SK-N-SH treated with all-trans-retinoic acid at 6 μM for 48 hours (cell line): ENCODE measurements at regions not wholly inside any gene's neighbourhood (a gene's known extent, or its start where the extent isn't known, plus 50 kb on each side); places are given as distances from the start of the nearest gene placed in this dataset.

Experiments used
- ATAC-seq: fragments of 200-7000 bp; cut with Tn5 transposase; 3 replicates; pipeline ENCODE4 v1.9.1; 2020; ENCODE audit warnings: mild to moderate bottlenecking, moderate library complexity
- ARNTL ChIP-seq: fragments of 450-650 bp; formaldehyde crosslinking; IDR thresholded peaks from 2 replicates; pipeline ENCODE4 v1.5.0; 2020; ENCODE audit warnings: low read depth, mild to moderate bottlenecking, moderate library complexity, borderline replicate concordance
- BACH2 ChIP-seq: fragments of 250-450 bp; sonication (Bioruptor Pico); IDR thresholded peaks from 2 replicates; pipeline ENCODE4 v1.9.0; 2021; ENCODE audit warnings: mild to moderate bottlenecking, borderline replicate concordance
- CREB5 ChIP-seq: fragments of 250-450 bp; sonication (Bioruptor Pico); IDR thresholded peaks from 2 replicates; pipeline ENCODE4 v1.5.1; 2020; ENCODE audit warnings: low read depth, mild to moderate bottlenecking, moderate library complexity
- CSDC2 ChIP-seq: fragments of 250-450 bp; sonication (Bioruptor Pico); IDR thresholded peaks from 2 replicates; pipeline ENCODE4 v1.5.0; 2020; ENCODE audit warnings: mild to moderate bottlenecking, moderate library complexity
- CSRNP3 ChIP-seq: fragments of 250-450 bp; sonication (Bioruptor Pico); IDR thresholded peaks from 2 replicates; pipeline ENCODE4 v1.5.1; 2021; ENCODE audit warnings: mild to moderate bottlenecking, moderate library complexity
- ESRRG ChIP-seq: fragments of 250-450 bp; sonication (Bioruptor Pico); IDR thresholded peaks from 2 replicates; pipeline ENCODE4 v1.6.1; 2021; ENCODE audit warnings: mild to moderate bottlenecking
- OSR1 ChIP-seq: fragments of 250-450 bp; sonication (Bioruptor Pico); IDR thresholded peaks from 2 replicates; pipeline ENCODE4 v1.8.0; 2022; ENCODE audit warnings: moderate library complexity, mild to moderate bottlenecking, inconsistent platforms
- PPARA ChIP-seq: fragments of 250-450 bp; sonication (Bioruptor Pico); IDR thresholded peaks from 2 replicates; pipeline ENCODE4 v1.5.0; 2020; ENCODE audit warnings: mild to moderate bottlenecking, borderline replicate concordance
- RARB ChIP-seq: fragments of 250-450 bp; sonication (Bioruptor Pico); IDR thresholded peaks from 2 replicates; pipeline ENCODE4 v1.8.0; 2021; ENCODE audit warnings: mild to moderate bottlenecking, moderate library complexity
- SNAI2 ChIP-seq: fragments of 250-450 bp; sonication (Bioruptor Pico); IDR thresholded peaks from 2 replicates; pipeline ENCODE4 v1.5.0; 2020; ENCODE audit warnings: mild to moderate bottlenecking, moderate library complexity
- TCF4 ChIP-seq: fragments of 250-450 bp; sonication (Bioruptor Pico); IDR thresholded peaks from 2 replicates; pipeline ENCODE4 v1.8.0; 2021; ENCODE audit warnings: mild to moderate bottlenecking, moderate library complexity, borderline replicate concordance
- ZC3H10 ChIP-seq: fragments of 250-450 bp; sonication (Bioruptor Pico); IDR thresholded peaks from 2 replicates; pipeline ENCODE4 v1.5.1; 2021; ENCODE audit warnings: mild to moderate bottlenecking, moderate library complexity
- ZFP3 ChIP-seq: fragments of 250-450 bp; sonication (Bioruptor Pico); IDR thresholded peaks from 2 replicates; pipeline ENCODE4 v1.5.0; 2020; ENCODE audit warnings: mild to moderate bottlenecking, moderate library complexity
- ZFP30 ChIP-seq: fragments of 450-650 bp; formaldehyde crosslinking; IDR thresholded peaks from 2 replicates; pipeline ENCODE4 v1.5.0; 2022; ENCODE audit warnings: mild to moderate bottlenecking, moderate library complexity
- ZNF565 ChIP-seq: fragments of 450-650 bp; formaldehyde crosslinking; conservative IDR thresholded peaks from 2 replicates; pipeline ENCODE4 v1.5.0; 2020; ENCODE audit warnings: low read depth, mild to moderate bottlenecking, moderate library complexity
- ZNF70 ChIP-seq: fragments of 450-650 bp; formaldehyde crosslinking; IDR thresholded peaks from 2 replicates; pipeline ENCODE4 v1.5.0; 2020; ENCODE audit warnings: mild to moderate bottlenecking, moderate library complexity
- ZNF8 ChIP-seq: fragments of 450-650 bp; formaldehyde crosslinking; IDR thresholded peaks from 2 replicates; pipeline ENCODE4 v1.5.0; 2020; ENCODE audit warnings: mild to moderate bottlenecking, moderate library complexity
- TF ChIP-seq, protein P1 (sequence below): fragments of 250-450 bp; sonication (Bioruptor Pico); IDR thresholded peaks from 2 replicates; pipeline ENCODE4 v1.8.0; 2021; ENCODE audit warnings: low read depth, mild to moderate bottlenecking, moderate library complexity, borderline replicate concordance
- TF ChIP-seq, protein P2 (sequence below): fragments of 250-450 bp; sonication (Bioruptor Pico); IDR thresholded peaks from 2 replicates; pipeline ENCODE4 v1.8.0; 2020; ENCODE audit warnings: mild to moderate bottlenecking, moderate library complexity, borderline replicate concordance
- TF ChIP-seq, protein P3 (sequence below): fragments of 250-450 bp; sonication (Bioruptor Pico); IDR thresholded peaks from 2 replicates; pipeline ENCODE4 v1.5.0; 2020; ENCODE audit warnings: mild to moderate bottlenecking, moderate library complexity

GRCh38 chr1:242731446-242731845, 206.9 kb upstream of the PLD5 start:
- TF ChIP-seq ESRRG (CRISPR knock-in tag) (no peak), BACH2 (CRISPR knock-in tag) (no peak), ZNF8 (CRISPR knock-in tag) (no peak), TCF4 (CRISPR knock-in tag) (no peak), ZNF565 (CRISPR knock-in tag) (no peak), ZFP3 (CRISPR knock-in tag) (no peak), SNAI2 (no peak), ZC3H10 (CRISPR knock-in tag) (no peak)
- no peak for ATAC-seq

DNA sequence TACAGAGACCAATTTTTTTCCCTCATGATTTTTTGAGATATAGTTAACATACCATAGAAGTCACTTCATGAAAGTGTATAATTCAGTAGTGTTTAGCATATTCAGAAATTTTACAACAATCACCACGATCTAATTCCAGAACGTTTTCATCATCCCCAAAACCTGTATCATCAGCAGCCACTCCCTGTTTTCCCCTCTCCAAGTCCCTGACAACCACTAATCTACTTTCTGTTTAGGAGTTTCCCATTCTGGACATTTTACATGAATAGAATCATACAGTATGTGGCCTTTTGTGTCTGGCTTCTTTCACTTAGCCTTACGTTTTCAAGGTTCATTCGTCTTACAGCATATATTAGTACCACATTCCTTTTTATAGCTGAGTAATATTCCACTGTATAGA, 204.2 kb upstream of the PLD5 start:
- ATAC-seq: no peak
- TF ChIP-seq, protein P1, sequence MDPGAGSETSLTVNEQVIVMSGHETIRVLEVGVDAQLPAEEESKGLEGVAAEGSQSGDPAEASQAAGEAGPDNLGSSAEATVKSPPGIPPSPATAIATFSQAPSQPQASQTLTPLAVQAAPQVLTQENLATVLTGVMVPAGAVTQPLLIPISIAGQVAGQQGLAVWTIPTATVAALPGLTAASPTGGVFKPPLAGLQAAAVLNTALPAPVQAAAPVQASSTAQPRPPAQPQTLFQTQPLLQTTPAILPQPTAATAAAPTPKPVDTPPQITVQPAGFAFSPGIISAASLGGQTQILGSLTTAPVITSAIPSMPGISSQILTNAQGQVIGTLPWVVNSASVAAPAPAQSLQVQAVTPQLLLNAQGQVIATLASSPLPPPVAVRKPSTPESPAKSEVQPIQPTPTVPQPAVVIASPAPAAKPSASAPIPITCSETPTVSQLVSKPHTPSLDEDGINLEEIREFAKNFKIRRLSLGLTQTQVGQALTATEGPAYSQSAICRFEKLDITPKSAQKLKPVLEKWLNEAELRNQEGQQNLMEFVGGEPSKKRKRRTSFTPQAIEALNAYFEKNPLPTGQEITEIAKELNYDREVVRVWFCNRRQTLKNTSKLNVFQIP (CRISPR knock-in tag): no peak
- TF ChIP-seq, protein P2, sequence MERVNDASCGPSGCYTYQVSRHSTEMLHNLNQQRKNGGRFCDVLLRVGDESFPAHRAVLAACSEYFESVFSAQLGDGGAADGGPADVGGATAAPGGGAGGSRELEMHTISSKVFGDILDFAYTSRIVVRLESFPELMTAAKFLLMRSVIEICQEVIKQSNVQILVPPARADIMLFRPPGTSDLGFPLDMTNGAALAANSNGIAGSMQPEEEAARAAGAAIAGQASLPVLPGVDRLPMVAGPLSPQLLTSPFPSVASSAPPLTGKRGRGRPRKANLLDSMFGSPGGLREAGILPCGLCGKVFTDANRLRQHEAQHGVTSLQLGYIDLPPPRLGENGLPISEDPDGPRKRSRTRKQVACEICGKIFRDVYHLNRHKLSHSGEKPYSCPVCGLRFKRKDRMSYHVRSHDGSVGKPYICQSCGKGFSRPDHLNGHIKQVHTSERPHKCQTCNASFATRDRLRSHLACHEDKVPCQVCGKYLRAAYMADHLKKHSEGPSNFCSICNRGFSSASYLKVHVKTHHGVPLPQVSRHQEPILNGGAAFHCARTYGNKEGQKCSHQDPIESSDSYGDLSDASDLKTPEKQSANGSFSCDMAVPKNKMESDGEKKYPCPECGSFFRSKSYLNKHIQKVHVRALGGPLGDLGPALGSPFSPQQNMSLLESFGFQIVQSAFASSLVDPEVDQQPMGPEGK (CRISPR knock-in tag): no peak
- TF ChIP-seq CSDC2 (CRISPR knock-in tag): no peak
- TF ChIP-seq, protein P3, sequence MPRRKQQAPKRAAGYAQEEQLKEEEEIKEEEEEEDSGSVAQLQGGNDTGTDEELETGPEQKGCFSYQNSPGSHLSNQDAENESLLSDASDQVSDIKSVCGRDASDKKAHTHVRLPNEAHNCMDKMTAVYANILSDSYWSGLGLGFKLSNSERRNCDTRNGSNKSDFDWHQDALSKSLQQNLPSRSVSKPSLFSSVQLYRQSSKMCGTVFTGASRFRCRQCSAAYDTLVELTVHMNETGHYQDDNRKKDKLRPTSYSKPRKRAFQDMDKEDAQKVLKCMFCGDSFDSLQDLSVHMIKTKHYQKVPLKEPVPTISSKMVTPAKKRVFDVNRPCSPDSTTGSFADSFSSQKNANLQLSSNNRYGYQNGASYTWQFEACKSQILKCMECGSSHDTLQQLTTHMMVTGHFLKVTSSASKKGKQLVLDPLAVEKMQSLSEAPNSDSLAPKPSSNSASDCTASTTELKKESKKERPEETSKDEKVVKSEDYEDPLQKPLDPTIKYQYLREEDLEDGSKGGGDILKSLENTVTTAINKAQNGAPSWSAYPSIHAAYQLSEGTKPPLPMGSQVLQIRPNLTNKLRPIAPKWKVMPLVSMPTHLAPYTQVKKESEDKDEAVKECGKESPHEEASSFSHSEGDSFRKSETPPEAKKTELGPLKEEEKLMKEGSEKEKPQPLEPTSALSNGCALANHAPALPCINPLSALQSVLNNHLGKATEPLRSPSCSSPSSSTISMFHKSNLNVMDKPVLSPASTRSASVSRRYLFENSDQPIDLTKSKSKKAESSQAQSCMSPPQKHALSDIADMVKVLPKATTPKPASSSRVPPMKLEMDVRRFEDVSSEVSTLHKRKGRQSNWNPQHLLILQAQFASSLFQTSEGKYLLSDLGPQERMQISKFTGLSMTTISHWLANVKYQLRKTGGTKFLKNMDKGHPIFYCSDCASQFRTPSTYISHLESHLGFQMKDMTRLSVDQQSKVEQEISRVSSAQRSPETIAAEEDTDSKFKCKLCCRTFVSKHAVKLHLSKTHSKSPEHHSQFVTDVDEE (CRISPR knock-in tag): no peak
- no peak for TF ChIP-seq BACH2 (CRISPR knock-in tag)
- no peak for TF ChIP-seq PPARA (CRISPR knock-in tag)
- TF ChIP-seq ARNTL (CRISPR knock-in tag): no peak
- TF ChIP-seq CSRNP3 (CRISPR knock-in tag): no peak
- no peak for TF ChIP-seq SNAI2
- TF ChIP-seq ZNF565 (CRISPR knock-in tag): no peak
- TF ChIP-seq ZC3H10 (CRISPR knock-in tag): no peak
- TF ChIP-seq OSR1: no peak
- no peak for TF ChIP-seq ZFP30
- no peak for TF ChIP-seq ZFP3 (CRISPR knock-in tag)
- no peak for TF ChIP-seq ESRRG (CRISPR knock-in tag)
- no peak for TF ChIP-seq CREB5 (CRISPR knock-in tag)
- TF ChIP-seq RARB (CRISPR knock-in tag): no peak

GRCh38 chr1:242723044-242723716, 198.7 kb upstream of the PLD5 start:
- ATAC-seq: no peak
- no peak for TF ChIP-seq ZNF70
- TF ChIP-seq, protein P3 (CRISPR knock-in tag): no peak
- TF ChIP-seq SNAI2: no peak
- no peak for TF ChIP-seq CSDC2 (CRISPR knock-in tag)
